Endothelial cell of umbilical vein (primary cell): ENCODE measurements at regions not wholly inside any gene's neighbourhood (a gene's known extent, or its start where the extent isn't known, plus 50 kb on each side); places are given as distances from the start of the nearest gene placed in this dataset.

Experiments
- BruUV-seq: library from RNA; stranded (reverse); fragments of 400-500 nt; replicated peaks from 2 replicates; lab custom pipeline; 2021; lab: Mats Ljungman, UMichigan
- CTCF ChIA-PET: fragments of 300-600, 350-600 bp; sonication (Branson Sonifier 250); formaldehyde crosslinking; loops from one replicate; lab custom pipeline; 2021; ENCODE audit warnings: antibody characterized with exemption, inconsistent platforms; lab: Charles Lee
- POLR2A ChIA-PET: fragments of 300-600, 350-600 bp; sonication (Branson Sonifier 250); formaldehyde crosslinking; loops from one replicate; lab custom pipeline; 2021; ENCODE audit warnings: antibody characterized with exemption, inconsistent platforms; lab: Charles Lee
- DNase-seq: peaks from one replicate; pipeline ENCODE4 v3.0.0-alpha.2; 2011; ENCODE audit warnings: low read depth, low spot score
- FAIRE-seq: peaks from 2 replicates; lab custom pipeline; 2011; peaks lifted over from hg19 to GRCh38; lab: Jason Lieb, UNC
- H2AFZ ChIP-seq: 2 replicates; pipeline ENCODE4 v1.6.0; 2012; ENCODE audit warnings: low read depth, low read length, control low read depth, inconsistent platforms
- H3K27ac ChIP-seq: 2 replicates; pipeline ENCODE4 v1.5.1; 2011; ENCODE audit warnings: low read depth, mild to moderate bottlenecking, control low read depth, low read length, moderate library complexity; ENCODE audit not compliant: insufficient read depth
- H3K27me3 ChIP-seq, 2 experiments: 2 replicates each; pipeline versions ENCODE4 v1.6.0 to v1.6.1; 2011; ENCODE audit warnings: low read length in 2 of 2, mixed read lengths in 1 of 2; ENCODE audit not compliant: control insufficient read depth in 2 of 2, insufficient read depth in 2 of 2
- H3K36me3 ChIP-seq, 2 experiments: 2 replicates in 1 of 2; 3 replicates in 1 of 2; pipeline ENCODE4 v1.5.1; 2011; ENCODE audit warnings: low read length in 2 of 2, mild to moderate bottlenecking in 1 of 2, moderate library complexity in 1 of 2; ENCODE audit not compliant: control insufficient read depth in 2 of 2, insufficient read depth in 2 of 2; ENCODE audit errors: extremely low read depth in 1 of 2
- H3K4me1 ChIP-seq: 3 replicates; pipeline ENCODE4 v1.5.1; 2011; ENCODE audit warnings: mild to moderate bottlenecking, low read length; ENCODE audit not compliant: control insufficient read depth, insufficient read depth; ENCODE audit errors: extremely low read depth
- H3K4me2 ChIP-seq: 2 replicates; pipeline ENCODE4 v1.6.1; 2011; ENCODE audit warnings: low read length, control low read depth, mixed read lengths; ENCODE audit not compliant: insufficient read depth
- H3K4me3 ChIP-seq, 3 experiments: fragments of 200-600 bp in 1 of 3; sonication (generic), shearing (Covaris generic) in 1 of 3; replicated peaks in 1 of 3; 2 replicates each; pipeline ENCODE4 v1.5.1; 2011 to 2016; ENCODE audit warnings: control low read depth in 3 of 3, low read length in 3 of 3, mild to moderate bottlenecking in 2 of 3, inconsistent platforms in 1 of 3, low read depth in 1 of 3, moderate library complexity in 1 of 3; ENCODE audit not compliant: insufficient read depth in 1 of 3
- H3K79me2 ChIP-seq: 2 replicates; pipeline ENCODE4 v1.6.0; 2012; ENCODE audit warnings: low read length, inconsistent platforms; ENCODE audit not compliant: control insufficient read depth, insufficient read depth
- H3K9ac ChIP-seq: replicated peaks from 2 replicates; pipeline ENCODE3; 2011; ENCODE audit warnings: low read length, control low read depth; ENCODE audit not compliant: insufficient read depth; ENCODE audit errors: extremely low read depth
- H3K9me1 ChIP-seq: replicated peaks from 3 replicates; pipeline ENCODE4 v1.6.0; 2011; ENCODE audit warnings: mild to moderate bottlenecking, low read length; ENCODE audit not compliant: control insufficient read depth, insufficient read depth; ENCODE audit errors: extremely low read depth
- H3K9me3 ChIP-seq: replicated peaks from 2 replicates; pipeline ENCODE4 v1.5.1; 2012; ENCODE audit warnings: low read length, inconsistent platforms; ENCODE audit not compliant: control insufficient read depth, insufficient read depth
- H4K20me1 ChIP-seq: replicated peaks from 2 replicates; pipeline ENCODE3; 2011; ENCODE audit warnings: mild to moderate bottlenecking, low read length; ENCODE audit not compliant: control insufficient read depth, insufficient read depth; ENCODE audit errors: extremely low read depth
- GATA2 ChIP-seq: IDR thresholded peaks from 2 replicates; pipeline ENCODE4 v1.7.0; 2011; ENCODE audit warnings: low read depth, mild to moderate bottlenecking, moderate library complexity, mixed read lengths, low read length; ENCODE audit not compliant: insufficient read length, insufficient read depth
- JUN ChIP-seq: IDR thresholded peaks from 2 replicates; pipeline ENCODE4 v1.6.1; 2011; ENCODE audit warnings: borderline replicate concordance, low read depth; ENCODE audit not compliant: insufficient read length, insufficient read depth
- POLR2AphosphoS5 ChIP-seq: IDR thresholded peaks from 2 replicates; pipeline ENCODE4 v1.6.1; 2012; ENCODE audit warnings: low read depth, mild to moderate bottlenecking, control low read depth, low read length, moderate library complexity; ENCODE audit not compliant: insufficient read depth
- dilution Hi-C: fragments of 300-500 bp; cut with MboI; formaldehyde crosslinking; loops from one replicate; pipeline ENCODE4 v1.15.0; 2019; ENCODE audit warnings: low sequenced_read_pairs; ENCODE audit not compliant: extremely low pct_ligation_motif_present
- intact Hi-C: fragments of 100-400 bp; cut with micrococcal nuclease; formaldehyde crosslinking; loops from one replicate; pipeline ENCODE4 v1.10.0; 2022
- TF ChIP-seq, protein P1 (sequence below), 2 donors: IDR thresholded peaks; 1 replicate in 1 of 2; 2 replicates in 1 of 2; pipeline ENCODE4 v1.5.1; 2011; ENCODE audit warnings: low read length in 2 of 2, mild to moderate bottlenecking in 2 of 2, moderate library complexity in 2 of 2, control low read depth in 1 of 2, inconsistent platforms in 1 of 2, low read depth in 1 of 2; ENCODE audit not compliant: insufficient read depth in 1 of 2; ENCODE audit errors: extremely low read depth in 1 of 2
- TF ChIP-seq, protein P2 (sequence below): IDR thresholded peaks from 2 replicates; pipeline ENCODE4 v1.6.1; 2011; ENCODE audit not compliant: insufficient read depth, insufficient read length

DNA sequence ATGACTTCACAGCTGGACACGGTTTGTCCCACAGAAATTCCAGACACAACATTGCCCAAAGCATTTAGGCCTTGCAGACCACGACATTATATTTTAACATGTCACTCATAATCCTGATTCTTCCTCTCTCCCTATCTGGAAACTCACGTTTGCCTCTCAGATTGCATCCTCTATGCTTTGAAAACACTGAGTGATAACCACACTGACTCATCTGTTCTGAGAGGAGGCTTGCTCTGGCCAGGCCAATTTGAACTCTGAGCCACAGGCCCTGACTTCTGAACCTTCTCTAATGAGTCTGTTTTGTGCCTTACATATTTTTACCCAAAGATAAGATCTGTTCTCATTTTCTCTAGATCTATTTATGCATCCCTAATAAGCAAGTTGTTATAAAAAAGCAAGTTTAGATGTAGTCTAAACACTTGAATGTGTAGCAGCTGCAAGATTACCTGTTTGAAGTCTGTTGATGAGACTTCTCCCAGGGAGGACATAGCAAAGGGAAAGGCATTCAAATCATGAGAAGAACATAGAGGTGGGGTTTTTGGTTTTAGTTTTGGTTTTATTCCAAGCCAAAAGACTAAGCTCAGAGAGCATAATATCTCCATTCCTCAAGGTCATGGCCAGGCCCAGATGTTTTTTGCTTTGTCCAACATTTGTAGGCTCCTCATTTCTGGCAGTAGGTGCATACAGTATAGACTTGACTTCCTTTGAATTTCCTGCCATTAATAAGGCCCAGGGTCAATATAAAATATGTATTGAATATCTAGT is 234.4 kb upstream of the LRTM1 start:
- peaks cover 3% of the 10 kb centered on the region for H3K9me3 ChIP-seq
- H3K27ac ChIP-seq: no peak overlapping the region
- H2AFZ ChIP-seq: no peak overlapping the region
- ChIA-PET POLR2A (no interaction called here), CTCF (no interaction called here)
- DNase-seq: no peak
- no peaks in the 10 kb centered on the region for H3K36me3 ChIP-seq
- no peaks in the 10 kb centered on the region for H3K4me1 ChIP-seq
- TF ChIP-seq POLR2AphosphoS5 (no peak), GATA2 (no peak)
- TF ChIP-seq, protein P1, sequence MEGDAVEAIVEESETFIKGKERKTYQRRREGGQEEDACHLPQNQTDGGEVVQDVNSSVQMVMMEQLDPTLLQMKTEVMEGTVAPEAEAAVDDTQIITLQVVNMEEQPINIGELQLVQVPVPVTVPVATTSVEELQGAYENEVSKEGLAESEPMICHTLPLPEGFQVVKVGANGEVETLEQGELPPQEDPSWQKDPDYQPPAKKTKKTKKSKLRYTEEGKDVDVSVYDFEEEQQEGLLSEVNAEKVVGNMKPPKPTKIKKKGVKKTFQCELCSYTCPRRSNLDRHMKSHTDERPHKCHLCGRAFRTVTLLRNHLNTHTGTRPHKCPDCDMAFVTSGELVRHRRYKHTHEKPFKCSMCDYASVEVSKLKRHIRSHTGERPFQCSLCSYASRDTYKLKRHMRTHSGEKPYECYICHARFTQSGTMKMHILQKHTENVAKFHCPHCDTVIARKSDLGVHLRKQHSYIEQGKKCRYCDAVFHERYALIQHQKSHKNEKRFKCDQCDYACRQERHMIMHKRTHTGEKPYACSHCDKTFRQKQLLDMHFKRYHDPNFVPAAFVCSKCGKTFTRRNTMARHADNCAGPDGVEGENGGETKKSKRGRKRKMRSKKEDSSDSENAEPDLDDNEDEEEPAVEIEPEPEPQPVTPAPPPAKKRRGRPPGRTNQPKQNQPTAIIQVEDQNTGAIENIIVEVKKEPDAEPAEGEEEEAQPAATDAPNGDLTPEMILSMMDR (IDR thresholded peaks at IDR 0.05; ENCODE audit: extremely low read depth in 1 of 2, insufficient read depth in 1 of 2, low read depth in 1 of 2, low read length in 2 of 2): no peak
- TF ChIP-seq, protein P2, sequence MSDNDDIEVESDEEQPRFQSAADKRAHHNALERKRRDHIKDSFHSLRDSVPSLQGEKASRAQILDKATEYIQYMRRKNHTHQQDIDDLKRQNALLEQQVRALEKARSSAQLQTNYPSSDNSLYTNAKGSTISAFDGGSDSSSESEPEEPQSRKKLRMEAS: no peak
- H3K9ac ChIP-seq: no peak overlapping the region
- no peaks in the 10 kb centered on the region for H3K27me3 ChIP-seq
- intact Hi-C loops: no loop called here
- H3K79me2 ChIP-seq: no peaks in the 10 kb centered on the region
- no peak for FAIRE-seq
- no peaks in the 10 kb centered on the region for H3K9me1 ChIP-seq
- no peak overlapping the region for H3K4me3 ChIP-seq
- BruUV-seq: no TSS peak
- dilution Hi-C loops: no loop called here
- no peak overlapping the region for H3K4me2 ChIP-seq
- no peaks in the 10 kb centered on the region for H4K20me1 ChIP-seq

- Histone ChIP-seq H3K4me1 (no peaks in the 10 kb centered on the region), H3K9ac (no peak overlapping the region), H3K79me2 (no peaks in the 10 kb centered on the region), H3K4me2 (no peak overlapping the region), H3K9me3 (peaks cover 5% of the 10 kb centered on the region), H3K27me3 (no peaks in the 10 kb centered on the region), H3K9me1 (no peaks in the 10 kb centered on the region), H4K20me1 (no peaks in the 10 kb centered on the region), H3K4me3 (no peak overlapping the region), H2AFZ (no peak overlapping the region), H3K36me3 (no peaks in the 10 kb centered on the region), H3K27ac (no peak overlapping the region)
- ChIA-PET CTCF (no interaction called here), POLR2A (no interaction called here)
- TF ChIP-seq, protein P1 (IDR thresholded peaks at IDR 0.05; ENCODE audit: extremely low read depth in 1 of 2, insufficient read depth in 1 of 2, low read depth in 1 of 2, low read length in 2 of 2): no peak
- TF ChIP-seq JUN: no peak
- TF ChIP-seq, protein P2: no peak
- no peak for DNase-seq
- dilution Hi-C loops: no loop called here
- no peak for FAIRE-seq
- no TSS peak for BruUV-seq
- intact Hi-C loops: no loop called here
Measured at GRCh38 chr3:55161231-55161630, 233.4 kb upstream of the LRTM1 start.
